ENCODE measurements at regions not wholly inside any gene's neighbourhood (a gene's known extent, or its start where the extent isn't known, plus 50 kb on each side); places are given as distances from the start of the nearest gene placed in this dataset.

DNA sequence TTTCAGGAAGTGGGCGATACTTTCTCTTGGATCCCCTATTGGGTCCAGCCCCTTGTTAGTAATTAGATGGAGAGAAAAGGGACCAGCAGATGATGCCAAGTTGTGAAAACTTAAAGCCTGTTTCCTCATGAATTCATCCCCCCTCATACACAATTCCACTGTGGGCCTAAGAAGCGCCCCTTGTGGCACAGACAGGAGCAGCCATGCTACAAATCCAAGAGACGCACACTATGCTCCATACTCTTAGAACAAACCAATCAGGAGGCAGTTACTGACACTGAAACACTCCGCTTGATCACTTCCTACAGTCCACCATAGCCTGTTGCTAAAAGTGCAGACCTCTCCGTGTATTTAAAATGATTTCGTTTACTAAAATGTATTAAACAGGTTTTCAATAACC, 111.3 kb upstream of the ARRDC4 start:
- TF ChIP-seq FOXM1 (IDR thresholded peaks at IDR 0.05; ENCODE audit: borderline replicate concordance) (no peak), TARDBP (IDR thresholded peaks at IDR 0.05) (no peak), ZNF384 (IDR thresholded peaks at IDR 0.05) (no peak), NFRKB (IDR thresholded peaks at IDR 0.05) (no peak), ELF4 (IDR thresholded peaks at IDR 0.05) (no peak), CTBP1 (IDR thresholded peaks at IDR 0.05; ENCODE audit: borderline replicate concordance) (no peak), SP1 (IDR thresholded peaks at IDR 0.05) (no peak), SUZ12 (IDR thresholded peaks at IDR 0.05) (no peak), BHLHE40 (IDR thresholded peaks at IDR 0.05; ENCODE audit: borderline replicate concordance) (no peak), LEF1 (IDR thresholded peaks at IDR 0.05; ENCODE audit: borderline replicate concordance) (no peak)
- ChIA-PET POLR2A (no interaction called here), CTCF (interaction anchor here (0.7 kb wide), 1 partner anchor 20 kb away, joined by 3 read pairs; no protein-coding TSS in a partner anchor)
- DNase-seq (ENCODE audit: extremely low spot score), result no peak

DNA sequence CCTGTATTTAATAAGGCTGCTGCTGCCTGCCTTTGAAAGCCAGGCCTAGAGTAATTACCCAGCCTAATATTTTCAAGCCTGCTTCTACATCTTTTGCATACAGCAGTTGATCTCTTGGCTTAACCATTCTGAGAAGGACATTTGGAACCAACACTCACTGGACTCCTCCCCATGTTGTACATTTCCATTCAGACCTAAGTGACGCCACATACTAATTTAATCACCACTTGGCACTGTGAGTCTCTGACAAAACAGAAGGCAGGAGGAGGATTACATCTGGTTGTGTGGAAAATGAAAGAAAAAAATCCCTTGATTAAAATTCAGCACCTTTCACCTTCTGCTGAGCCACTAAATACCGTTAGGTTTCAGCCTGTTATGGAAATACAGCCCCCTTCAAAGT, 102.2 kb upstream of the ARRDC4 start:
- ChIA-PET CTCF (no interaction called here), POLR2A (no interaction called here)
- no peak for TF ChIP-seq TARDBP (IDR thresholded peaks at IDR 0.05)
- no peak for TF ChIP-seq L3MBTL2 (conservative IDR thresholded peaks at IDR 0.05)
- no peak for TF ChIP-seq ELF4 (IDR thresholded peaks at IDR 0.05)
- no peak for TF ChIP-seq LEF1 (IDR thresholded peaks at IDR 0.05; ENCODE audit: borderline replicate concordance)
- no peak for TF ChIP-seq FOXA1 (IDR thresholded peaks at IDR 0.05)
- TF ChIP-seq ARNT (IDR thresholded peaks at IDR 0.05), result no peak
- TF ChIP-seq, protein P1, sequence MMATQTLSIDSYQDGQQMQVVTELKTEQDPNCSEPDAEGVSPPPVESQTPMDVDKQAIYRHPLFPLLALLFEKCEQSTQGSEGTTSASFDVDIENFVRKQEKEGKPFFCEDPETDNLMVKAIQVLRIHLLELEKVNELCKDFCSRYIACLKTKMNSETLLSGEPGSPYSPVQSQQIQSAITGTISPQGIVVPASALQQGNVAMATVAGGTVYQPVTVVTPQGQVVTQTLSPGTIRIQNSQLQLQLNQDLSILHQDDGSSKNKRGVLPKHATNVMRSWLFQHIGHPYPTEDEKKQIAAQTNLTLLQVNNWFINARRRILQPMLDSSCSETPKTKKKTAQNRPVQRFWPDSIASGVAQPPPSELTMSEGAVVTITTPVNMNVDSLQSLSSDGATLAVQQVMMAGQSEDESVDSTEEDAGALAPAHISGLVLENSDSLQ (IDR thresholded peaks at IDR 0.05), result no peak
- TF ChIP-seq BHLHE40 (IDR thresholded peaks at IDR 0.05; ENCODE audit: borderline replicate concordance), result no peak
- no peak for TF ChIP-seq FOXM1 (IDR thresholded peaks at IDR 0.05; ENCODE audit: borderline replicate concordance)
- TF ChIP-seq SP1 (IDR thresholded peaks at IDR 0.05), result no peak
- no peak for TF ChIP-seq HDGF (IDR thresholded peaks at IDR 0.05; ENCODE audit: borderline replicate concordance)
- TF ChIP-seq SUZ12 (IDR thresholded peaks at IDR 0.05), result no peak
- TF ChIP-seq FOXK2 (IDR thresholded peaks at IDR 0.05), result no peak
- no peak for TF ChIP-seq ZNF384 (IDR thresholded peaks at IDR 0.05)
- no peak for TF ChIP-seq NFRKB (IDR thresholded peaks at IDR 0.05)
- no peak for TF ChIP-seq CTBP1 (IDR thresholded peaks at IDR 0.05; ENCODE audit: borderline replicate concordance)
- no peak for DNase-seq (ENCODE audit: extremely low spot score)

- POLR2A ChIA-PET, result no interaction called here
- TF ChIP-seq LEF1 (IDR thresholded peaks at IDR 0.05; ENCODE audit: borderline replicate concordance), result no peak
- no peak for TF ChIP-seq ZNF384 (IDR thresholded peaks at IDR 0.05)
- TF ChIP-seq BHLHE40 (IDR thresholded peaks at IDR 0.05; ENCODE audit: borderline replicate concordance), result no peak
- TF ChIP-seq FOXM1 (IDR thresholded peaks at IDR 0.05; ENCODE audit: borderline replicate concordance), result no peak
- TF ChIP-seq, protein P1 (IDR thresholded peaks at IDR 0.05), result no peak
- no peak for TF ChIP-seq L3MBTL2 (conservative IDR thresholded peaks at IDR 0.05)
- no peak for TF ChIP-seq NFRKB (IDR thresholded peaks at IDR 0.05)
- no peak for TF ChIP-seq CTBP1 (IDR thresholded peaks at IDR 0.05; ENCODE audit: borderline replicate concordance)
- no peak for TF ChIP-seq TARDBP (IDR thresholded peaks at IDR 0.05)
- no peak for TF ChIP-seq SUZ12 (IDR thresholded peaks at IDR 0.05)
- TF ChIP-seq FOXK2 (IDR thresholded peaks at IDR 0.05), result no peak
- TF ChIP-seq ARNT (IDR thresholded peaks at IDR 0.05), result no peak
Observed at GRCh38 chr15:97861529-97862260, 98.8 kb upstream of the ARRDC4 start.

DNA sequence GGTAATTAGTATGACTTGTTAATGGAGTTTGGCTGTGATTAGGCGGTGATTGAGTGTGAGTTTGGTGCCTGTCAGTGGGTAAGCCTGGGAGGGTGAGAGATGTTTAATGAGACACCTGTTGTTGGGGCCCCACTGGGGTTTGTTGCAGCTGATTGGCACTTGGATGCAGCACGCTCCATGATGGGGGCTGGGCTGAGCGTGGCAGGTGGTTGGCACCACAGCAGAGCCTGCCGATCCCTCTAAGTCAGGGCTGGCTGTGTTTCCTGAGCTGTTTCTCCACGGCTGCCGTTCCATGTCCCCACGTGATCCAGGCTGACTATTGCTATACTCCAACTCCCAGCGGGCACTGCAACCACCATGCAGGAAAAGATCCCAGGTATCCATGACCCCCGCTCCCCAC, 93.5 kb upstream of the ARRDC4 start:
- POLR2A ChIA-PET, result no interaction called here
- CTCF ChIA-PET, result no interaction called here
- DNase-seq (ENCODE audit: extremely low spot score), result no peak
- no peak for TF ChIP-seq CTBP1 (IDR thresholded peaks at IDR 0.05; ENCODE audit: borderline replicate concordance)
- no peak for TF ChIP-seq NFRKB (IDR thresholded peaks at IDR 0.05)
- no peak for TF ChIP-seq LEF1 (IDR thresholded peaks at IDR 0.05; ENCODE audit: borderline replicate concordance)
- no peak for TF ChIP-seq FOXK2 (IDR thresholded peaks at IDR 0.05)
- TF ChIP-seq HDGF (IDR thresholded peaks at IDR 0.05; ENCODE audit: borderline replicate concordance), result no peak
- no peak for TF ChIP-seq SUZ12 (IDR thresholded peaks at IDR 0.05)

More at GRCh38 chr15:97861529-97862260, 98.8 kb upstream of the ARRDC4 start:
- CTCF ChIA-PET, result interaction anchor here (0.6 kb wide), 1 partner anchor 508 kb away, joined by 3 read pairs; no protein-coding TSS in a partner anchor
- DNase-seq (ENCODE audit: extremely low spot score), result no peak

DNA sequence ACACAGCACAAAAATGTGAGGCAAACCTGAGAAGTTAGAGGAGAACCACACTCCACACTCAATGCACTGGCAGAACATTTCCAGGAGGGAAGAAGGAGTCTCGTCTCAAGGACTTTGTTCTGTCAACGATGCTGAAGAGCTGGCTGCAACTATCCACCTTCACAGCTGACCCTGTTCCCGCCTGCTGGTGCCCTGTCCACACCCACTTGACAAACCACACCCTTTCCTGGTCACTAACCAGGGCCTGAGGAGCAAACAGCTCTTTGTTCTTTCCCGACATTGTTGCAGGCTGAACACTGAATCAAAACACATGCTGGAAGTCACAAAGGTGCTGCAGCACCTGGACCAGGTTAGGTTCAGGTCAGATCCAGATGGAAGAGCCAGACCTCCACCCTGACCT, 92.6 kb upstream of the ARRDC4 start:
- DNase-seq (ENCODE audit: extremely low spot score), result no peak
- TF ChIP-seq ELF4 (IDR thresholded peaks at IDR 0.05) (no peak), ARNT (IDR thresholded peaks at IDR 0.05) (no peak), LEF1 (IDR thresholded peaks at IDR 0.05; ENCODE audit: borderline replicate concordance) (no peak), BHLHE40 (IDR thresholded peaks at IDR 0.05; ENCODE audit: borderline replicate concordance) (no peak), FOXA1 (IDR thresholded peaks at IDR 0.05) (no peak), ZNF384 (IDR thresholded peaks at IDR 0.05) (no peak), NFRKB (IDR thresholded peaks at IDR 0.05) (no peak), FOXK2 (IDR thresholded peaks at IDR 0.05) (no peak), L3MBTL2 (conservative IDR thresholded peaks at IDR 0.05) (no peak), SP1 (IDR thresholded peaks at IDR 0.05) (no peak), SUZ12 (IDR thresholded peaks at IDR 0.05) (no peak), FOXM1 (IDR thresholded peaks at IDR 0.05; ENCODE audit: borderline replicate concordance) (no peak), TARDBP (IDR thresholded peaks at IDR 0.05) (no peak), CTBP1 (IDR thresholded peaks at IDR 0.05; ENCODE audit: borderline replicate concordance) (no peak), HDGF (IDR thresholded peaks at IDR 0.05; ENCODE audit: borderline replicate concordance) (no peak)
- TF ChIP-seq, protein P1 (IDR thresholded peaks at IDR 0.05), result no peak
- ChIA-PET POLR2A (no interaction called here), CTCF (no interaction called here)

GRCh38 chr15:97868981-97869380, 91.5 kb upstream of the ARRDC4 start:
- no peak for DNase-seq (ENCODE audit: extremely low spot score)
- POLR2A ChIA-PET, result no interaction called here
- no peak for TF ChIP-seq HDGF (IDR thresholded peaks at IDR 0.05; ENCODE audit: borderline replicate concordance)
- no peak for TF ChIP-seq L3MBTL2 (conservative IDR thresholded peaks at IDR 0.05)
- no peak for TF ChIP-seq FOXM1 (IDR thresholded peaks at IDR 0.05; ENCODE audit: borderline replicate concordance)
- no peak for TF ChIP-seq ELF4 (IDR thresholded peaks at IDR 0.05)
- TF ChIP-seq TARDBP (IDR thresholded peaks at IDR 0.05), result no peak
- no peak for TF ChIP-seq LEF1 (IDR thresholded peaks at IDR 0.05; ENCODE audit: borderline replicate concordance)
- no peak for TF ChIP-seq FOXA1 (IDR thresholded peaks at IDR 0.05)
- TF ChIP-seq ZNF384 (IDR thresholded peaks at IDR 0.05), result no peak
- CTCF ChIA-PET, result interaction anchor here (0.7 kb wide), 1 partner anchor 309 kb away, joined by 4 read pairs; no protein-coding TSS in a partner anchor

All from HEK293T (cell line).